ENCODE measurements at regions not wholly inside any gene's neighbourhood (a gene's known extent, or its start where the extent isn't known, plus 50 kb on each side); places are given as distances from the start of the nearest gene placed in this dataset.

DNA sequence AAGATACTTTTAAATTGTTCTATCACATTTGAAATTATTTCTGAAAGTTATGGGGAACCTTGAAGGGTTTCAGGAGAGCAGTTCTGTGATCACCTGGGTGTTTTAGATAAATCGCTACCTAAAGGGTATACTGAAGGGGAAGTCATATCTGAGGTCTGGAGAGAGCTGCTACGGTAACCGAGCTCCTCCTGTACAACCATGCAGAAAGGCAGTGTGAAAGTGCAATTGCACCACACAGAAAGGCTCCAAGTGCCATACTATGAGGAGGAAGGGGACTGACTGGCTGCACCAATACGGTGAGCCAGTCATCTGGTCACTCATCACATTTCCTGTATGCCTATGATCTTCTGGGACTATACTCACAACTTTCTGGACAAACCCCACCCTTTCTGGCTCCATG is 241.4 kb upstream of the SLC24A2 start:
- TF ChIP-seq SUZ12 (IDR thresholded peaks at IDR 0.05; ENCODE audit: extremely low read depth, insufficient read depth, insufficient read length) (no peak), YY1 (IDR thresholded peaks at IDR 0.05; ENCODE audit: insufficient read depth, insufficient read length) (no peak), ZNF274 (IDR thresholded peaks at IDR 0.05; ENCODE audit: low read depth, low read length) (no peak)
